ENCODE measurements at regions not wholly inside any gene's neighbourhood (a gene's known extent, or its start where the extent isn't known, plus 50 kb on each side); places are given as distances from the start of the nearest gene placed in this dataset.

GRCh38 chr2:40803900-40804299, 352.0 kb upstream of the SLC8A1 start:
- TF ChIP-seq, protein P1, sequence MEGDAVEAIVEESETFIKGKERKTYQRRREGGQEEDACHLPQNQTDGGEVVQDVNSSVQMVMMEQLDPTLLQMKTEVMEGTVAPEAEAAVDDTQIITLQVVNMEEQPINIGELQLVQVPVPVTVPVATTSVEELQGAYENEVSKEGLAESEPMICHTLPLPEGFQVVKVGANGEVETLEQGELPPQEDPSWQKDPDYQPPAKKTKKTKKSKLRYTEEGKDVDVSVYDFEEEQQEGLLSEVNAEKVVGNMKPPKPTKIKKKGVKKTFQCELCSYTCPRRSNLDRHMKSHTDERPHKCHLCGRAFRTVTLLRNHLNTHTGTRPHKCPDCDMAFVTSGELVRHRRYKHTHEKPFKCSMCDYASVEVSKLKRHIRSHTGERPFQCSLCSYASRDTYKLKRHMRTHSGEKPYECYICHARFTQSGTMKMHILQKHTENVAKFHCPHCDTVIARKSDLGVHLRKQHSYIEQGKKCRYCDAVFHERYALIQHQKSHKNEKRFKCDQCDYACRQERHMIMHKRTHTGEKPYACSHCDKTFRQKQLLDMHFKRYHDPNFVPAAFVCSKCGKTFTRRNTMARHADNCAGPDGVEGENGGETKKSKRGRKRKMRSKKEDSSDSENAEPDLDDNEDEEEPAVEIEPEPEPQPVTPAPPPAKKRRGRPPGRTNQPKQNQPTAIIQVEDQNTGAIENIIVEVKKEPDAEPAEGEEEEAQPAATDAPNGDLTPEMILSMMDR (IDR thresholded peaks at IDR 0.05) = no peak
- TF ChIP-seq EZH2phosphoT487 (IDR thresholded peaks at IDR 0.05) = no peak
- no peak for TF ChIP-seq EZH2 (IDR thresholded peaks at IDR 0.05)

Data from neural progenitor cell (in vitro differentiated cells).